A549 (cell line): ENCODE measurements at regions not wholly inside any gene's neighbourhood (a gene's known extent, or its start where the extent isn't known, plus 50 kb on each side); places are given as distances from the start of the nearest gene placed in this dataset.

Experiments used
- CEBPB ChIP-seq, 2 experiments: fragments of >200 bp in 1 of 2; sonication (Bioruptor Twin) in 1 of 2; formaldehyde crosslinking in 1 of 2; IDR thresholded peaks; 2 replicates each; pipeline ENCODE4 v1.6.1; 2012 to 2016
- EP300 ChIP-seq, 2 experiments: fragments of >200 bp; sonication (Bioruptor Twin); formaldehyde crosslinking; IDR thresholded peaks; 2 replicates in 1 of 2; 3 replicates in 1 of 2; pipeline ENCODE4 v1.6.1; 2016 to 2017
- FOSL2 ChIP-seq, 2 experiments: fragments of 450-650 bp in 1 of 2; fragments of >200 bp in 1 of 2; sonication (Bioruptor Twin) in 1 of 2; formaldehyde crosslinking; IDR thresholded peaks; 2 replicates each; pipeline versions ENCODE4 v1.5.0 to v1.6.1; 2016 to 2020; ENCODE audit warnings: mild to moderate bottlenecking in 1 of 2, moderate library complexity in 1 of 2
- HEYL ChIP-seq: fragments of 250-450 bp; sonication (Bioruptor Pico); IDR thresholded peaks from 2 replicates; pipeline ENCODE4 v1.8.0; 2021; ENCODE audit warnings: mild to moderate bottlenecking, moderate library complexity
- MAFK ChIP-seq: fragments of 450-650 bp; IDR thresholded peaks from 2 replicates; pipeline ENCODE4 v1.6.1; 2014; ENCODE audit not compliant: partially characterized antibody
- RAD21 ChIP-seq, 2 experiments: fragments of >200 bp in 1 of 2; sonication (Bioruptor Twin) in 1 of 2; formaldehyde crosslinking in 1 of 2; IDR thresholded peaks in 1 of 2; conservative IDR thresholded peaks in 1 of 2; 2 replicates in 1 of 2; 3 replicates in 1 of 2; pipeline ENCODE4 v1.6.1; 2012 to 2018; ENCODE audit warnings: inconsistent platforms in 1 of 2
- SREBF2 ChIP-seq: fragments of 450-650 bp; IDR thresholded peaks from 2 replicates; pipeline ENCODE4 v1.6.1; 2014; ENCODE audit warnings: mild to moderate bottlenecking, moderate library complexity
- TF ChIP-seq, protein P1 (sequence below): fragments of >200 bp; sonication (Bioruptor Twin); formaldehyde crosslinking; IDR thresholded peaks from 3 replicates; pipeline ENCODE4 v1.5.1; 2016
- TF ChIP-seq, protein P2 (sequence below): fragments of 200-600 bp; sonication (generic); IDR thresholded peaks from 2 replicates; pipeline ENCODE4 v1.6.1; 2016; ENCODE audit warnings: antibody characterized with exemption, mild to moderate bottlenecking, moderate library complexity

DNA sequence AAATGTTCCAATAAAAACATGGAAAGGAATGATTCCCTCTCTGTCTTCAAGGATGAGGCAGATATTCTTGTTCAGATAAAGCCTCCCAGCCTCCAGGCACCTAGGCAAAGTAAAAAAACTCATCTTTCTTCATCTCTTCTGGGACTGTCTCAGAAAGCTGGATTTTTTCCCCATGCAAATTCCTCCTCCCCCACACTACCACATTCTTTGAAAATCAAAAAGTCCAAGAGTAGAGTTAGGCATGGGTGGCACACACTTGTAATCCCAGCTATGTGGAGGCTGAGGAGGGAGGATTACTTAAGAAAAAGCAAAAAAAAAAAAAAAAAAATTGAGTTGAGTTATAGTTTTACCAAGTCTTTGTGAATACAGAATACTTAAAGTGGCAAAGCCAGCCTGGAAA, 82.8 kb downstream of the GLUL start:
- TF ChIP-seq FOSL2 (IDR thresholded peaks at IDR 0.05) (no peak), FOSL2 (CRISPR knock-in tag; IDR thresholded peaks at IDR 0.05) (no peak), EP300 (IDR thresholded peaks at IDR 0.05) (no peak), CEBPB (IDR thresholded peaks at IDR 0.05) (no peak), SREBF2 (no peak), RAD21 (conservative IDR thresholded peaks at IDR 0.05 in 1 of 2, IDR thresholded peaks at IDR 0.05 in 1 of 2) (no peak), HEYL (CRISPR knock-in tag) (no peak), MAFK (no peak)
- TF ChIP-seq, protein P1, sequence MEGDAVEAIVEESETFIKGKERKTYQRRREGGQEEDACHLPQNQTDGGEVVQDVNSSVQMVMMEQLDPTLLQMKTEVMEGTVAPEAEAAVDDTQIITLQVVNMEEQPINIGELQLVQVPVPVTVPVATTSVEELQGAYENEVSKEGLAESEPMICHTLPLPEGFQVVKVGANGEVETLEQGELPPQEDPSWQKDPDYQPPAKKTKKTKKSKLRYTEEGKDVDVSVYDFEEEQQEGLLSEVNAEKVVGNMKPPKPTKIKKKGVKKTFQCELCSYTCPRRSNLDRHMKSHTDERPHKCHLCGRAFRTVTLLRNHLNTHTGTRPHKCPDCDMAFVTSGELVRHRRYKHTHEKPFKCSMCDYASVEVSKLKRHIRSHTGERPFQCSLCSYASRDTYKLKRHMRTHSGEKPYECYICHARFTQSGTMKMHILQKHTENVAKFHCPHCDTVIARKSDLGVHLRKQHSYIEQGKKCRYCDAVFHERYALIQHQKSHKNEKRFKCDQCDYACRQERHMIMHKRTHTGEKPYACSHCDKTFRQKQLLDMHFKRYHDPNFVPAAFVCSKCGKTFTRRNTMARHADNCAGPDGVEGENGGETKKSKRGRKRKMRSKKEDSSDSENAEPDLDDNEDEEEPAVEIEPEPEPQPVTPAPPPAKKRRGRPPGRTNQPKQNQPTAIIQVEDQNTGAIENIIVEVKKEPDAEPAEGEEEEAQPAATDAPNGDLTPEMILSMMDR: no peak
- TF ChIP-seq, protein P2, sequence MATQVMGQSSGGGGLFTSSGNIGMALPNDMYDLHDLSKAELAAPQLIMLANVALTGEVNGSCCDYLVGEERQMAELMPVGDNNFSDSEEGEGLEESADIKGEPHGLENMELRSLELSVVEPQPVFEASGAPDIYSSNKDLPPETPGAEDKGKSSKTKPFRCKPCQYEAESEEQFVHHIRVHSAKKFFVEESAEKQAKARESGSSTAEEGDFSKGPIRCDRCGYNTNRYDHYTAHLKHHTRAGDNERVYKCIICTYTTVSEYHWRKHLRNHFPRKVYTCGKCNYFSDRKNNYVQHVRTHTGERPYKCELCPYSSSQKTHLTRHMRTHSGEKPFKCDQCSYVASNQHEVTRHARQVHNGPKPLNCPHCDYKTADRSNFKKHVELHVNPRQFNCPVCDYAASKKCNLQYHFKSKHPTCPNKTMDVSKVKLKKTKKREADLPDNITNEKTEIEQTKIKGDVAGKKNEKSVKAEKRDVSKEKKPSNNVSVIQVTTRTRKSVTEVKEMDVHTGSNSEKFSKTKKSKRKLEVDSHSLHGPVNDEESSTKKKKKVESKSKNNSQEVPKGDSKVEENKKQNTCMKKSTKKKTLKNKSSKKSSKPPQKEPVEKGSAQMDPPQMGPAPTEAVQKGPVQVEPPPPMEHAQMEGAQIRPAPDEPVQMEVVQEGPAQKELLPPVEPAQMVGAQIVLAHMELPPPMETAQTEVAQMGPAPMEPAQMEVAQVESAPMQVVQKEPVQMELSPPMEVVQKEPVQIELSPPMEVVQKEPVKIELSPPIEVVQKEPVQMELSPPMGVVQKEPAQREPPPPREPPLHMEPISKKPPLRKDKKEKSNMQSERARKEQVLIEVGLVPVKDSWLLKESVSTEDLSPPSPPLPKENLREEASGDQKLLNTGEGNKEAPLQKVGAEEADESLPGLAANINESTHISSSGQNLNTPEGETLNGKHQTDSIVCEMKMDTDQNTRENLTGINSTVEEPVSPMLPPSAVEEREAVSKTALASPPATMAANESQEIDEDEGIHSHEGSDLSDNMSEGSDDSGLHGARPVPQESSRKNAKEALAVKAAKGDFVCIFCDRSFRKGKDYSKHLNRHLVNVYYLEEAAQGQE: no peak
